Suprapubic skin (tissue), 4 donors: ENCODE measurements at regions not wholly inside any gene's neighbourhood (a gene's known extent, or its start where the extent isn't known, plus 50 kb on each side); places are given as distances from the start of the nearest gene placed in this dataset.

ENCODE experiments used
- CTCF ChIP-seq, 2 donors: fragments of 200-600 bp in 1 of 2; fragments of 450-650 bp in 1 of 2; sonication (generic) in 1 of 2; IDR thresholded peaks; one replicate each; pipeline ENCODE4 v1.5.1; 2016 to 2019; ENCODE audit warnings: antibody characterized with exemption in 2 of 2, mild to moderate bottlenecking in 1 of 2, moderate library complexity in 1 of 2
- EP300 ChIP-seq: sonication (generic); formaldehyde crosslinking; IDR thresholded peaks from one replicate; pipeline ENCODE4 v1.6.1; 2017; ENCODE audit warnings: antibody characterized with exemption
- POLR2AphosphoS5 ChIP-seq, 3 donors: sonication (generic); formaldehyde crosslinking; IDR thresholded peaks; one replicate each; pipeline ENCODE4 v1.6.1; 2017; ENCODE audit warnings: antibody characterized with exemption in 3 of 3

GRCh38 chr1:69321311-69321710, 246.4 kb upstream of the LRRC7 start:
- TF ChIP-seq EP300 (no peak), CTCF (IDR thresholded peaks at IDR 0.05) (no peak), POLR2AphosphoS5 (IDR thresholded peaks at IDR 0.05) (no peak)
